GM12878 (cell line): ENCODE measurements at regions not wholly inside any gene's neighbourhood (a gene's known extent, or its start where the extent isn't known, plus 50 kb on each side); places are given as distances from the start of the nearest gene placed in this dataset.

Experiments
- BHLHE40 ChIP-seq, 2 experiments: fragments of 450-650 bp in 1 of 2; IDR thresholded peaks; 2 replicates each; pipeline ENCODE4 v1.6.1; 2011 to 2017; ENCODE audit warnings: low read depth in 2 of 2, borderline replicate concordance in 1 of 2, improper control_type of control experiment in 1 of 2, low read length in 1 of 2, mild to moderate bottlenecking in 1 of 2
- CBX3 ChIP-seq: fragments of 200-600 bp; sonication (generic); IDR thresholded peaks from 2 replicates; pipeline ENCODE4 v1.6.1; 2016; ENCODE audit warnings: low read depth, borderline replicate concordance
- CHD2 ChIP-seq: IDR thresholded peaks from 2 replicates; pipeline ENCODE4 v1.6.1; 2011; ENCODE audit warnings: low read depth, low read length, improper control_type of control experiment, borderline replicate concordance
- CTCF ChIP-seq, 3 experiments: IDR thresholded peaks in 2 of 3; conservative IDR thresholded peaks in 1 of 3; 2 replicates each; pipeline ENCODE4 v1.5.1; 2011; ENCODE audit warnings: low read depth in 3 of 3, low read length in 3 of 3, mild to moderate bottlenecking in 3 of 3, control low read depth in 2 of 3, moderate library complexity in 2 of 3, inconsistent platforms in 1 of 3, mixed read lengths in 1 of 3; ENCODE audit not compliant: control insufficient read depth in 2 of 3, insufficient read depth in 1 of 3; ENCODE audit errors: extremely low read depth in 1 of 3
- MTA3 ChIP-seq: IDR thresholded peaks from 2 replicates; pipeline ENCODE4 v1.6.1; 2012; ENCODE audit warnings: low read length, inconsistent platforms, borderline replicate concordance
- MXI1 ChIP-seq: fragments of 150-350 bp; IDR thresholded peaks from 2 replicates; pipeline ENCODE4 v1.6.1; 2011; ENCODE audit warnings: low read depth, mild to moderate bottlenecking, inconsistent platforms, low read length, improper control_type of control experiment
- MYC ChIP-seq: IDR thresholded peaks from 2 replicates; pipeline ENCODE4 v1.6.1; 2011; ENCODE audit warnings: mild to moderate bottlenecking, low read length, moderate library complexity, inconsistent platforms; ENCODE audit not compliant: insufficient read depth, insufficient replicate concordance, insufficient read length, severe bottlenecking
- POLR2AphosphoS5 ChIP-seq: IDR thresholded peaks from 2 replicates; pipeline ENCODE4 v1.6.1; 2011; ENCODE audit warnings: mild to moderate bottlenecking, low read length, inconsistent platforms

GRCh38 chr5:102119252-102119651 is 176.8 kb downstream of the SLCO4C1 start:
- TF ChIP-seq MYC: no peak
- no peak for TF ChIP-seq POLR2AphosphoS5
- no peak for TF ChIP-seq BHLHE40 (IDR thresholded peaks at IDR 0.05; ENCODE audit: borderline replicate concordance in 1 of 2, low read depth in 2 of 2, low read length in 1 of 2)
- TF ChIP-seq MXI1: no peak
- TF ChIP-seq CTCF (IDR thresholded peaks at IDR 0.05 in 2 of 3, conservative IDR thresholded peaks at IDR 0.05 in 1 of 3; ENCODE audit: control insufficient read depth in 2 of 3, extremely low read depth in 1 of 3, insufficient read depth in 1 of 3, low read depth in 3 of 3, low read length in 3 of 3): no peak
- TF ChIP-seq CHD2: no peak
- no peak for TF ChIP-seq CBX3
- no peak for TF ChIP-seq MTA3
